ENCODE measurements at regions not wholly inside any gene's neighbourhood (a gene's known extent, or its start where the extent isn't known, plus 50 kb on each side); places are given as distances from the start of the nearest gene placed in this dataset.

GRCh38 chr18:34287825-34288224, 63.1 kb upstream of the NOL4 start:
- H3K27ac ChIP-seq (ENCODE audit: low read depth, low read length), result no peak overlapping the region
- TF ChIP-seq CTCF (IDR thresholded peaks at IDR 0.05; ENCODE audit: low read depth, low read length), result no peak
- no peaks in the 10 kb centered on the region for H3K27me3 ChIP-seq (ENCODE audit: control insufficient read depth, insufficient read depth, low read length)
- no peaks in the 10 kb centered on the region for H3K9me3 ChIP-seq (ENCODE audit: control insufficient read depth, insufficient read depth, low read length)
- no peak for DNase-seq (ENCODE audit: low read depth, low spot score)
- ChIA-PET CTCF (no interaction called here), POLR2A (no interaction called here)
- no peak overlapping the region for H3K4me3 ChIP-seq (ENCODE audit: low read depth, low read length)

- H3K27me3 ChIP-seq (ENCODE audit: control insufficient read depth, insufficient read depth, low read length), result no peaks in the 10 kb centered on the region
- H3K9me3 ChIP-seq (ENCODE audit: control insufficient read depth, insufficient read depth, low read length), result no peaks in the 10 kb centered on the region
- CTCF ChIA-PET, result no interaction called here
- POLR2A ChIA-PET, result no interaction called here
- H3K27ac ChIP-seq (ENCODE audit: low read depth, low read length), result no peak overlapping the region
- H3K4me3 ChIP-seq (ENCODE audit: low read depth, low read length), result no peak overlapping the region
- TF ChIP-seq CTCF (IDR thresholded peaks at IDR 0.05; ENCODE audit: low read depth, low read length), result no peak
- DNase-seq (ENCODE audit: low read depth, low spot score), result no peak
These were observed 67.9 kb upstream of the NOL4 start for GRCh38 chr18:34292594-34292993.

- H3K4me3 ChIP-seq (ENCODE audit: low read depth, low read length), result no peak overlapping the region
- DNase-seq (ENCODE audit: low read depth, low spot score), result no peak
- TF ChIP-seq CTCF (IDR thresholded peaks at IDR 0.05; ENCODE audit: low read depth, low read length), result no peak
- H3K27me3 ChIP-seq (ENCODE audit: control insufficient read depth, insufficient read depth, low read length), result no peaks in the 10 kb centered on the region
- CTCF ChIA-PET, result no interaction called here
- no peaks in the 10 kb centered on the region for H3K9me3 ChIP-seq (ENCODE audit: control insufficient read depth, insufficient read depth, low read length)
- POLR2A ChIA-PET, result interaction anchor here (0.6 kb wide), 1 partner anchor 18 kb away, joined by 3 read pairs; no protein-coding TSS in a partner anchor
- no peak overlapping the region for H3K27ac ChIP-seq (ENCODE audit: low read depth, low read length)
These were observed 72.6 kb upstream of the NOL4 start for GRCh38 chr18:34297287-34297686.

- DNase-seq (ENCODE audit: low read depth, low spot score), result no peak
- no peak overlapping the region for H3K4me3 ChIP-seq (ENCODE audit: low read depth, low read length)
- no peak for TF ChIP-seq CTCF (IDR thresholded peaks at IDR 0.05; ENCODE audit: low read depth, low read length)
- no peaks in the 10 kb centered on the region for H3K27me3 ChIP-seq (ENCODE audit: control insufficient read depth, insufficient read depth, low read length)
- no peaks in the 10 kb centered on the region for H3K9me3 ChIP-seq (ENCODE audit: control insufficient read depth, insufficient read depth, low read length)
- ChIA-PET CTCF (no interaction called here), POLR2A (no interaction called here)
- H3K27ac ChIP-seq (ENCODE audit: low read depth, low read length), result no peak overlapping the region
These were observed 75.1 kb upstream of the NOL4 start for GRCh38 chr18:34299828-34300227.

- no peak overlapping the region for H3K27ac ChIP-seq (ENCODE audit: low read depth, low read length)
- no peaks in the 10 kb centered on the region for H3K27me3 ChIP-seq (ENCODE audit: control insufficient read depth, insufficient read depth, low read length)
- no peak for DNase-seq (ENCODE audit: low read depth, low spot score)
- no peaks in the 10 kb centered on the region for H3K9me3 ChIP-seq (ENCODE audit: control insufficient read depth, insufficient read depth, low read length)
- ChIA-PET POLR2A (no interaction called here), CTCF (interaction anchor here (1.5 kb wide), 1 partner anchor 11 kb away, joined by 5 read pairs; no protein-coding TSS in a partner anchor)
- H3K4me3 ChIP-seq (ENCODE audit: low read depth, low read length), result no peak overlapping the region
- TF ChIP-seq CTCF (IDR thresholded peaks at IDR 0.05; ENCODE audit: low read depth, low read length), result no peak
These were observed 86.8 kb upstream of the NOL4 start for GRCh38 chr18:34311468-34311867.
